GM12878 (cell line): ENCODE measurements at regions not wholly inside any gene's neighbourhood (a gene's known extent, or its start where the extent isn't known, plus 50 kb on each side); places are given as distances from the start of the nearest gene placed in this dataset.
A peak's percentile ranks its signal among the peaks of the same experiment; 100 is the strongest.

Experiments
- ATAC-seq: fragments of 200-7000 bp; cut with Tn5 transposase; 3 replicates; pipeline ENCODE4 v1.9.1; 2020; ENCODE audit warnings: mild to moderate bottlenecking, moderate library complexity
- BruUV-seq: library from RNA; stranded (reverse); fragments of 400-500 nt; replicated peaks from 2 replicates; lab custom pipeline; 2021; lab: Mats Ljungman, UMichigan
- CTCF ChIA-PET: fragments of 300-600 bp; sonication (Branson Sonifier 250); formaldehyde crosslinking; extraction: SDS; loops from one replicate; lab custom pipeline; 2021; ENCODE audit warnings: inconsistent platforms; lab: Yijun Ruan, JAX
- POLR2A ChIA-PET: fragments of 350-600 bp; formaldehyde crosslinking; extraction: SDS; loops from one replicate; lab custom pipeline; 2021; ENCODE audit warnings: inconsistent platforms; lab: Charles Lee
- RAD21 ChIA-PET: fragments of 300-600 bp; sonication (Branson Sonifier 250); formaldehyde crosslinking; loops from one replicate; lab custom pipeline; 2023; ENCODE audit warnings: antibody characterized with exemption; ENCODE audit not compliant: unreplicated experiment; lab: Charles Lee
- SMC1A ChIA-PET: fragments of 300-600 bp; sonication (Branson Sonifier 250); formaldehyde crosslinking; loops from one replicate; lab custom pipeline; 2023; ENCODE audit not compliant: unreplicated experiment, uncharacterized antibody; lab: Charles Lee
- DNase-seq: peaks from one replicate; pipeline ENCODE4 v3.0.0-alpha.2; 2011; ENCODE audit warnings: low read depth, low spot score
- FAIRE-seq: peaks from 3 replicates; lab custom pipeline; 2011; peaks lifted over from hg19 to GRCh38; lab: Jason Lieb, UNC
- H2AFZ ChIP-seq: 2 replicates; pipeline ENCODE4 v1.6.0; 2011; ENCODE audit warnings: low read depth, low read length, control low read depth; ENCODE audit not compliant: control insufficient read depth
- H3K27ac ChIP-seq: 2 replicates; pipeline ENCODE4 v1.5.1; 2011; ENCODE audit warnings: control low read depth; ENCODE audit not compliant: control insufficient read depth, insufficient read depth
- H3K27me3 ChIP-seq, 2 experiments: replicated peaks in 1 of 2; 2 replicates each; pipeline versions ENCODE4 v1.6.0 to v1.6.1; 2011; ENCODE audit warnings: low read length in 1 of 2; ENCODE audit not compliant: control insufficient read depth in 2 of 2, insufficient read depth in 2 of 2
- H3K36me3 ChIP-seq, 2 experiments: 2 replicates each; pipeline ENCODE4 v1.5.1; 2011; ENCODE audit warnings: low read length in 1 of 2; ENCODE audit not compliant: control insufficient read depth in 2 of 2, insufficient read depth in 2 of 2
- H3K4me1 ChIP-seq: 2 replicates; pipeline ENCODE4 v1.6.1; 2011; ENCODE audit warnings: mild to moderate bottlenecking, low read length, moderate library complexity, mixed read lengths; ENCODE audit not compliant: control insufficient read depth, insufficient read depth
- H3K4me2 ChIP-seq: 2 replicates; pipeline ENCODE4 v1.6.0; 2011; ENCODE audit warnings: control low read depth; ENCODE audit not compliant: control insufficient read depth, insufficient read depth
- H3K4me3 ChIP-seq: fragments of 200-600 bp; sonication (generic); 2 replicates; pipeline ENCODE4 v1.5.1; 2016
- H3K79me2 ChIP-seq: 2 replicates; pipeline ENCODE4 v1.6.0; 2011; ENCODE audit warnings: low read length; ENCODE audit not compliant: control insufficient read depth, insufficient read depth
- H3K9ac ChIP-seq: 2 replicates; pipeline ENCODE4 v1.8.0; 2011; ENCODE audit warnings: low read length, control low read depth, mixed read lengths; ENCODE audit not compliant: control insufficient read depth, insufficient read depth
- H3K9me3 ChIP-seq: replicated peaks from 3 replicates; pipeline ENCODE4 v1.5.1; 2011; ENCODE audit warnings: mild to moderate bottlenecking, low read length; ENCODE audit not compliant: control insufficient read depth, insufficient read depth
- H4K20me1 ChIP-seq: 2 replicates; pipeline ENCODE4 v1.6.0; 2011; ENCODE audit not compliant: control insufficient read depth, insufficient read depth
- BCL11A ChIP-seq: IDR thresholded peaks from 2 replicates; pipeline ENCODE4 v1.6.1; 2011; ENCODE audit warnings: low read depth, low read length
- CREB1 ChIP-seq: IDR thresholded peaks from 2 replicates; pipeline ENCODE4 v1.6.1; 2012; ENCODE audit warnings: low read depth, mild to moderate bottlenecking, inconsistent platforms
- HDAC2 ChIP-seq: fragments of 200-600 bp; sonication (generic); IDR thresholded peaks from 2 replicates; pipeline ENCODE4 v1.6.1; 2017
- LARP7 ChIP-seq: fragments of 450-650 bp; IDR thresholded peaks from 2 replicates; pipeline ENCODE4 v1.6.1; 2017; ENCODE audit warnings: mild to moderate bottlenecking
- MXI1 ChIP-seq: fragments of 150-350 bp; IDR thresholded peaks from 2 replicates; pipeline ENCODE4 v1.6.1; 2011; ENCODE audit warnings: low read depth, mild to moderate bottlenecking, inconsistent platforms, low read length, improper control_type of control experiment
- NFXL1 ChIP-seq: fragments of 450-650 bp; IDR thresholded peaks from 2 replicates; pipeline ENCODE4 v1.6.1; 2017; ENCODE audit warnings: antibody characterized with exemption, mild to moderate bottlenecking, borderline replicate concordance
- POLR2AphosphoS5 ChIP-seq: IDR thresholded peaks from 2 replicates; pipeline ENCODE4 v1.6.1; 2011; ENCODE audit warnings: mild to moderate bottlenecking, low read length, inconsistent platforms
- RELA ChIP-seq: fragments of 450-650 bp; IDR thresholded peaks from 2 replicates; pipeline ENCODE4 v1.8.0; 2014; ENCODE audit warnings: borderline replicate concordance; ENCODE audit not compliant: partially characterized antibody
- SMC3 ChIP-seq: IDR thresholded peaks from 2 replicates; pipeline ENCODE4 v1.6.1; 2011; ENCODE audit warnings: low read length, improper control_type of control experiment, borderline replicate concordance
- TAF1 ChIP-seq: IDR thresholded peaks from 2 replicates; pipeline ENCODE4 v1.6.1; 2011; ENCODE audit warnings: mild to moderate bottlenecking, low read depth, low read length, borderline replicate concordance
- TBL1XR1 ChIP-seq: IDR thresholded peaks from 2 replicates; pipeline ENCODE4 v1.6.1; 2012; ENCODE audit warnings: low read depth, low read length, improper control_type of control experiment
- TCF7 ChIP-seq: IDR thresholded peaks from 2 replicates; pipeline ENCODE4 v1.6.1; 2014; ENCODE audit warnings: antibody characterized with exemption, borderline replicate concordance
- YY1 ChIP-seq: IDR thresholded peaks from 2 replicates; pipeline ENCODE4 v1.6.1; 2011; ENCODE audit warnings: low read depth, mild to moderate bottlenecking, low read length
- WGBS: methylation state at CpG from one replicate; pipeline ENCODE4 v1.1.6; 2016; ENCODE audit warnings: low lambda C conversion rate; ENCODE audit not compliant: insufficient replicate concordance, insufficient coverage; ENCODE audit errors: missing lambda C conversion rate; 5-methylcytosine and 5-hydroxymethylcytosine counted together
- in situ Hi-C: fragments of 300-500 bp; cut with MboI; formaldehyde crosslinking; loops from 9 replicates; pipeline ENCODE4 v1.14.3; 2018; ENCODE audit warnings: mixed read lengths
- intact Hi-C: fragments of 100-400 bp; cut with micrococcal nuclease; formaldehyde crosslinking; loops from one replicate; pipeline ENCODE4 v1.14.2; 2022; ENCODE audit not compliant: unreplicated experiment
- TF ChIP-seq, protein P1 (sequence below), 3 experiments: IDR thresholded peaks in 2 of 3; conservative IDR thresholded peaks in 1 of 3; 2 replicates each; pipeline ENCODE4 v1.5.1; 2011; ENCODE audit warnings: low read depth in 3 of 3, low read length in 3 of 3, mild to moderate bottlenecking in 3 of 3, control low read depth in 2 of 3, moderate library complexity in 2 of 3, inconsistent platforms in 1 of 3, mixed read lengths in 1 of 3; ENCODE audit not compliant: control insufficient read depth in 2 of 3, insufficient read depth in 1 of 3; ENCODE audit errors: extremely low read depth in 1 of 3
- TF ChIP-seq, protein P2 (sequence below): IDR thresholded peaks from 2 replicates; pipeline ENCODE4 v1.6.1; 2011; ENCODE audit warnings: borderline replicate concordance, low read depth, mild to moderate bottlenecking, moderate library complexity, low read length; ENCODE audit not compliant: insufficient read depth, poor library complexity, severe bottlenecking

DNA sequence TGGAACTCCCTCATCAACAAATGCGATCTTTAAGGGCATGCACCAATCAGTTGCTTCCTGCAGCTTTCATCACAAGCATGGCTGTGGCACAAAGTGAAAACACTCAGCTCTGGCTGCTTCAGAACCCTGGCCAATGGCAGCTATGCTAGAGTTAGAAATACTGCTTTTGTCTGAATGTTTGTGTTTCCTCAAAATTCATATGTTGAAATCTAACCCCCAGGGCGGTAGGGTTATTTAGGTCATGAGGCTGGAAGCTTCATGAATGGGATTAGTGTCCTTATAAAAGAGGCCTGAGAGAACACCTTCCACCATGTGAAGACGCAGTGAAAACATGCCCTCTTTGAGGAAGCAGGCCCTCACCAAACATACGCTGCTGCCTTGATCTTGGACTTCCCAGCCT lies 453.9 kb downstream of the SNAPC1 start:
- H3K4me1 ChIP-seq: no peaks in the 10 kb centered on the region
- ATAC-seq (no peak), DNase-seq (no peak), FAIRE-seq (no peak)
- H3K79me2 ChIP-seq: no peaks in the 10 kb centered on the region
- ChIA-PET SMC1A (interaction anchor here (0.9 kb wide), 1 partner anchor 48 kb away, joined by 3 read pairs; no protein-coding TSS in a partner anchor), RAD21 (no interaction called here), CTCF (no interaction called here), POLR2A (no interaction called here)
- no peak for TF ChIP-seq LARP7
- TF ChIP-seq MXI1: no peak
- TF ChIP-seq YY1: no peak
- TF ChIP-seq RELA: no peak
- TF ChIP-seq POLR2AphosphoS5: no peak
- TF ChIP-seq NFXL1: no peak
- H3K4me3 ChIP-seq: no peak overlapping the region
- no peak overlapping the region for H3K27ac ChIP-seq
- H3K4me2 ChIP-seq: no peak overlapping the region
- no peaks in the 10 kb centered on the region for H3K9me3 ChIP-seq
- H3K36me3 ChIP-seq: no peaks in the 10 kb centered on the region
- H4K20me1 ChIP-seq: no peaks in the 10 kb centered on the region
- no TSS peak for BruUV-seq
- H2AFZ ChIP-seq: no peak overlapping the region
- no peaks in the 10 kb centered on the region for H3K27me3 ChIP-seq
- in situ Hi-C loops: no loop called here
- no peak overlapping the region for H3K9ac ChIP-seq
- intact Hi-C loops: no loop called here
- 13% methylated on average over 4 of the region's 4 CpGs for WGBS

DNA sequence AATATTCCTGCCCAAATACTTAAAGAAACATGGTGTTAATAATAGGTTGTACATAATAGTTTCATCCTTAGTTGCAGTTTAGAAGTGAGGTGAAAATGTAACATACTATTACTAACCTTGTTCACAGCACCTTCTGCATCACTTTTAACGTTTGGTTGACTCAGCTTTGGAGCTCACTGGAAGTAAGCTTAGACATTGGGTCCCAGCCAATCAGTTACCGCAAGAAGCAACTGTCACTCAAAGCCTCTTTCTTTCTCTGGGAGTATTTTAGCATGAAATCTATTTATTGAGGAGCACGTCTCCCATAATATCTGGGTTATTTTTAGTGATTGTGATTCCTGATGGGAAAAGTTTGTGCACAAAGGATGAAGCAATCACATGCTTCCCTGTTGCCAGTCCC lies 472.6 kb downstream of the SNAPC1 start:
- DNase-seq: no peak
- no peak overlapping the region for H3K4me2 ChIP-seq
- ChIA-PET POLR2A (no interaction called here), SMC1A (no interaction called here), RAD21 (no interaction called here), CTCF (interaction anchor here (1.4 kb wide), 1 partner anchor 1043 kb away, joined by 3 read pairs; no protein-coding TSS in a partner anchor)
- no peaks in the 10 kb centered on the region for H3K79me2 ChIP-seq
- FAIRE-seq: peak; percentile 64
- no TSS peak for BruUV-seq
- H3K9ac ChIP-seq: no peak overlapping the region
- no peaks in the 10 kb centered on the region for H3K27me3 ChIP-seq
- TF ChIP-seq TCF7: no peak
- TF ChIP-seq TAF1: no peak
- TF ChIP-seq, protein P1, sequence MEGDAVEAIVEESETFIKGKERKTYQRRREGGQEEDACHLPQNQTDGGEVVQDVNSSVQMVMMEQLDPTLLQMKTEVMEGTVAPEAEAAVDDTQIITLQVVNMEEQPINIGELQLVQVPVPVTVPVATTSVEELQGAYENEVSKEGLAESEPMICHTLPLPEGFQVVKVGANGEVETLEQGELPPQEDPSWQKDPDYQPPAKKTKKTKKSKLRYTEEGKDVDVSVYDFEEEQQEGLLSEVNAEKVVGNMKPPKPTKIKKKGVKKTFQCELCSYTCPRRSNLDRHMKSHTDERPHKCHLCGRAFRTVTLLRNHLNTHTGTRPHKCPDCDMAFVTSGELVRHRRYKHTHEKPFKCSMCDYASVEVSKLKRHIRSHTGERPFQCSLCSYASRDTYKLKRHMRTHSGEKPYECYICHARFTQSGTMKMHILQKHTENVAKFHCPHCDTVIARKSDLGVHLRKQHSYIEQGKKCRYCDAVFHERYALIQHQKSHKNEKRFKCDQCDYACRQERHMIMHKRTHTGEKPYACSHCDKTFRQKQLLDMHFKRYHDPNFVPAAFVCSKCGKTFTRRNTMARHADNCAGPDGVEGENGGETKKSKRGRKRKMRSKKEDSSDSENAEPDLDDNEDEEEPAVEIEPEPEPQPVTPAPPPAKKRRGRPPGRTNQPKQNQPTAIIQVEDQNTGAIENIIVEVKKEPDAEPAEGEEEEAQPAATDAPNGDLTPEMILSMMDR (IDR thresholded peaks at IDR 0.05 in 2 of 3, conservative IDR thresholded peaks at IDR 0.05 in 1 of 3; ENCODE audit: control insufficient read depth in 2 of 3, extremely low read depth in 1 of 3, insufficient read depth in 1 of 3, low read depth in 3 of 3, low read length in 3 of 3): no peak
- TF ChIP-seq TBL1XR1: no peak
- no peak for TF ChIP-seq HDAC2
- no peak for TF ChIP-seq SMC3
- TF ChIP-seq, protein P2, sequence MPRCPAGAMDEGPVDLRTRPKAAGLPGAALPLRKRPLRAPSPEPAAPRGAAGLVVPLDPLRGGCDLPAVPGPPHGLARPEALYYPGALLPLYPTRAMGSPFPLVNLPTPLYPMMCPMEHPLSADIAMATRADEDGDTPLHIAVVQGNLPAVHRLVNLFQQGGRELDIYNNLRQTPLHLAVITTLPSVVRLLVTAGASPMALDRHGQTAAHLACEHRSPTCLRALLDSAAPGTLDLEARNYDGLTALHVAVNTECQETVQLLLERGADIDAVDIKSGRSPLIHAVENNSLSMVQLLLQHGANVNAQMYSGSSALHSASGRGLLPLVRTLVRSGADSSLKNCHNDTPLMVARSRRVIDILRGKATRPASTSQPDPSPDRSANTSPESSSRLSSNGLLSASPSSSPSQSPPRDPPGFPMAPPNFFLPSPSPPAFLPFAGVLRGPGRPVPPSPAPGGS: no peak
- TF ChIP-seq CREB1: no peak
- no peak for TF ChIP-seq BCL11A
- TF ChIP-seq YY1: no peak
- no peak overlapping the region for H3K27ac ChIP-seq
- no peak for ATAC-seq
- no peaks in the 10 kb centered on the region for H3K36me3 ChIP-seq
- no peak overlapping the region for H2AFZ ChIP-seq
- H4K20me1 ChIP-seq: no peaks in the 10 kb centered on the region; the same call in 1 of the 2 replicates
- intact Hi-C loops (no loop called here), in situ Hi-C loops (no loop called here)
- WGBS: 35% methylated on average over 3 of the region's 3 CpGs
- H3K4me3 ChIP-seq: no peak overlapping the region
- no peaks in the 10 kb centered on the region for H3K4me1 ChIP-seq
- no peaks in the 10 kb centered on the region for H3K9me3 ChIP-seq
